ENCODE measurements at regions not wholly inside any gene's neighbourhood (a gene's known extent, or its start where the extent isn't known, plus 50 kb on each side); places are given as distances from the start of the nearest gene placed in this dataset.

DNA sequence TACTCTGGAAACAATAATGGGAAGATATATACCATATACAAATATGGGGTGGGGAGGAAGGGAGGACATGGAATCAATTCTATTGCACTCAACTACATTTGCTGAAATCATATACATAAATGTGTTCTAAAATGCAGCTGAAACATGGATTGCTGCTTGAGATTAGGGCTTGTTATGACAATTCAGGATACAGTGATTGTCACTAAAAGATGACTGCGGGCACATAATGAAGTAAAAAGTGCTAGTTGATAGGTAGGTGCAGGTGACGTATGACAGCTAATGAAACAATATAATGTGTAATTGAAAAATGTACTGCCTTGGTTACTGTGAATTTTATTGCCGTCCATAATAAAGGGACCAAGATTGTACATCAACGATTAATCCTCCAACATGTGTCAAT is 1062.1 kb upstream of the FANCL start:
- intact Hi-C loops (cut with DNase I): no loop called here
- Histone ChIP-seq H3K4me3 (no peak overlapping the region), H3K4me1 (no peaks in the 10 kb centered on the region), H3K27me3 (ENCODE audit: low read depth) (no peaks in the 10 kb centered on the region), H3K9me3 (no peaks in the 10 kb centered on the region), H3K27ac (no peak overlapping the region), H3K36me3 (no peaks in the 10 kb centered on the region)
- ATAC-seq: no peak
- no peak for DNase-seq
- TF ChIP-seq, protein P1, sequence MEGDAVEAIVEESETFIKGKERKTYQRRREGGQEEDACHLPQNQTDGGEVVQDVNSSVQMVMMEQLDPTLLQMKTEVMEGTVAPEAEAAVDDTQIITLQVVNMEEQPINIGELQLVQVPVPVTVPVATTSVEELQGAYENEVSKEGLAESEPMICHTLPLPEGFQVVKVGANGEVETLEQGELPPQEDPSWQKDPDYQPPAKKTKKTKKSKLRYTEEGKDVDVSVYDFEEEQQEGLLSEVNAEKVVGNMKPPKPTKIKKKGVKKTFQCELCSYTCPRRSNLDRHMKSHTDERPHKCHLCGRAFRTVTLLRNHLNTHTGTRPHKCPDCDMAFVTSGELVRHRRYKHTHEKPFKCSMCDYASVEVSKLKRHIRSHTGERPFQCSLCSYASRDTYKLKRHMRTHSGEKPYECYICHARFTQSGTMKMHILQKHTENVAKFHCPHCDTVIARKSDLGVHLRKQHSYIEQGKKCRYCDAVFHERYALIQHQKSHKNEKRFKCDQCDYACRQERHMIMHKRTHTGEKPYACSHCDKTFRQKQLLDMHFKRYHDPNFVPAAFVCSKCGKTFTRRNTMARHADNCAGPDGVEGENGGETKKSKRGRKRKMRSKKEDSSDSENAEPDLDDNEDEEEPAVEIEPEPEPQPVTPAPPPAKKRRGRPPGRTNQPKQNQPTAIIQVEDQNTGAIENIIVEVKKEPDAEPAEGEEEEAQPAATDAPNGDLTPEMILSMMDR (IDR thresholded peaks at IDR 0.05): no peak

- intact Hi-C loops (cut with DNase I): no loop called here
- Histone ChIP-seq H3K4me1 (no peaks in the 10 kb centered on the region), H3K4me3 (no peak overlapping the region), H3K27me3 (ENCODE audit: low read depth) (no peaks in the 10 kb centered on the region), H3K27ac (no peak overlapping the region), H3K9me3 (no peaks in the 10 kb centered on the region), H3K36me3 (no peaks in the 10 kb centered on the region)
- TF ChIP-seq, protein P1 (IDR thresholded peaks at IDR 0.05): no peak
- no peak for ATAC-seq
- DNase-seq: no peak
These were observed 1061.6 kb upstream of the FANCL start for GRCh38 chr2:59302683-59303082.

- intact Hi-C loops (cut with DNase I): no loop called here
- H3K9me3 ChIP-seq: no peaks in the 10 kb centered on the region
- no peaks in the 10 kb centered on the region for H3K4me1 ChIP-seq
- no peak overlapping the region for H3K27ac ChIP-seq
- TF ChIP-seq, protein P1 (IDR thresholded peaks at IDR 0.05): peak; percentile 64
- no peak overlapping the region for H3K4me3 ChIP-seq
- ATAC-seq (peak; percentile 87 to 88), DNase-seq (no peak)
- H3K36me3 ChIP-seq: no peaks in the 10 kb centered on the region
- H3K27me3 ChIP-seq (ENCODE audit: low read depth): no peaks in the 10 kb centered on the region
These were observed 1060.6 kb upstream of the FANCL start for GRCh38 chr2:59301466-59302402.

DNA sequence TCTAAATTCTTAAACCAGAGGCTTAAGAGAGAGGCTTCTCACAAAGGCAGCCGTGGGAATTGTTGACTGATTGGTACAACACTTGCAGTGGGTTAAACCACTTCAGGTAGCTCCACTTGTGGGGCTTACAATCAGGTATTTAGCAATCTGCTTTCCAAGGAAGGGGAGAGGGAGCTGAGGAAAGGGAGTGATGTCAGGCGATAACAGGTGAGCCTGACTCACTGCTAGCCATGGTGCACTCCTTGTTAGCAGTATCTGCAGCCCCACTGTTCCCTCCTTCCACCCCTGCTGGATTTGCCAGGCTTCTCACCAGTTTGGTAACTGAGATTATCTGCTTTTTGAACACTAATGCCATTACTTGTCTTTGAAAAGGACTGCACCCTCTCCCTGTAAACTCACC is 1056.7 kb upstream of the FANCL start:
- H3K27me3 ChIP-seq (ENCODE audit: low read depth): no peaks in the 10 kb centered on the region
- no peaks in the 10 kb centered on the region for H3K4me1 ChIP-seq
- DNase-seq (no peak), ATAC-seq (peak; percentile 20 to 47)
- no peaks in the 10 kb centered on the region for H3K36me3 ChIP-seq
- H3K4me3 ChIP-seq: no peak overlapping the region
- intact Hi-C loops (cut with DNase I): no loop called here
- TF ChIP-seq, protein P1 (IDR thresholded peaks at IDR 0.05): no peak
- H3K27ac ChIP-seq: no peak overlapping the region
- H3K9me3 ChIP-seq: no peaks in the 10 kb centered on the region

GRCh38 chr2:59296279-59296678 is 1055.2 kb upstream of the FANCL start:
- intact Hi-C loops (cut with DNase I): no loop called here
- Histone ChIP-seq H3K9me3 (no peaks in the 10 kb centered on the region), H3K27me3 (ENCODE audit: low read depth) (no peaks in the 10 kb centered on the region), H3K27ac (no peak overlapping the region), H3K36me3 (no peaks in the 10 kb centered on the region), H3K4me1 (no peaks in the 10 kb centered on the region), H3K4me3 (no peak overlapping the region)
- ATAC-seq (no peak), DNase-seq (no peak)
- TF ChIP-seq, protein P1 (IDR thresholded peaks at IDR 0.05): no peak
